ENCODE measurements at regions not wholly inside any gene's neighbourhood (a gene's known extent, or its start where the extent isn't known, plus 50 kb on each side); places are given as distances from the start of the nearest gene placed in this dataset.

GRCh38 chr1:55694310-55694801 lies 479.2 kb upstream of the USP24 start:
- Histone ChIP-seq H3K27me3 (ENCODE audit: control insufficient read depth in 3 of 3, insufficient read depth in 3 of 3, low read length in 2 of 3) (no peaks in the 10 kb centered on the region), H3K9me3 (ENCODE audit: control insufficient read depth in 4 of 4, insufficient read depth in 3 of 4, low read length in 3 of 4) (no peaks in the 10 kb centered on the region), H3K36me3 (ENCODE audit: control insufficient read depth in 4 of 4, insufficient read depth in 4 of 4, low read length in 4 of 4) (no peaks in the 10 kb centered on the region), H3K27ac (ENCODE audit: low read depth in 1 of 2, low read length in 1 of 2) (no peak overlapping the region), H3K4me3 (no peak overlapping the region), H3K9ac (ENCODE audit: insufficient read depth in 1 of 2, low read length in 2 of 2) (no peak overlapping the region), H3K4me1 (ENCODE audit: control insufficient read depth in 5 of 5, insufficient read depth in 5 of 5, low read length in 5 of 5) (peaks cover 0 to 42% (median 19%) of the 10 kb centered on the region in 5 donors)
- DNase-seq (peak in 2 of 3 donors; percentile 34 to 67), ATAC-seq (ENCODE audit: insufficient read depth, low FRiP score) (no peak)
- TF ChIP-seq CTCF (IDR thresholded peaks at IDR 0.05; ENCODE audit: control extremely low read depth, extremely low read depth): no peak
- WGBS, 2 donors: 50 to 82% methylated on average over 2 of the region's 2 CpGs

GRCh38 chr1:55692726-55693125 lies 477.6 kb upstream of the USP24 start:
- WGBS, 2 donors: 94 to 97% methylated on average over 1 of the region's 1 CpG
- no peak overlapping the region for H3K4me3 ChIP-seq
- H3K27ac ChIP-seq (ENCODE audit: low read depth in 1 of 2, low read length in 1 of 2): no peak overlapping the region
- no peak for TF ChIP-seq CTCF (IDR thresholded peaks at IDR 0.05; ENCODE audit: control extremely low read depth, extremely low read depth)
- ATAC-seq (ENCODE audit: insufficient read depth, low FRiP score) (no peak), DNase-seq (no peak)
- H3K27me3 ChIP-seq (ENCODE audit: control insufficient read depth in 3 of 3, insufficient read depth in 3 of 3, low read length in 2 of 3): no peaks in the 10 kb centered on the region
- H3K9ac ChIP-seq (ENCODE audit: insufficient read depth in 1 of 2, low read length in 2 of 2): no peak overlapping the region
- peaks cover 0 to 34% (median 12%) of the 10 kb centered on the region in 5 donors for H3K4me1 ChIP-seq (ENCODE audit: control insufficient read depth in 5 of 5, insufficient read depth in 5 of 5, low read length in 5 of 5)
- no peaks in the 10 kb centered on the region for H3K36me3 ChIP-seq (ENCODE audit: control insufficient read depth in 4 of 4, insufficient read depth in 4 of 4, low read length in 4 of 4)
- no peaks in the 10 kb centered on the region for H3K9me3 ChIP-seq (ENCODE audit: control insufficient read depth in 4 of 4, insufficient read depth in 3 of 4, low read length in 3 of 4)

DNA sequence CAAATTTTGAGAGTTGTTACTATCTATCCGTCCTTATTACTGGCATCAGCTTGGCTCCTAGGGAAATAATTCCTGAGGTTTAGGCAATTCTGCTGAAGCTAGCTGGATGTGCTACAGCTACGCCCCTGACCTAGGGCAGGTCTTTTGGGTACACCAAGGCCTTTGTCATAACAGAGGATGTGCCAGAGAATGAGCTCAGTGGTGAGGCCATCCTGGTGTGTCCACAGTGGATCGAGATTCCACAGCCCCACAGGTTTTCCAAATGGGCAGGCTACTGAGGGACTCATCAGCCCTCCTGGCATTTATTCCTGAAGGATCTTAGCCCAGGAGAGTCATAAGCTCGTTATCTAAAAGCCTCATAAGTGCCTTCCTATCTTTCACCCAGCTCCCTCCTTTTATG lies 475.2 kb upstream of the USP24 start:
- H3K36me3 ChIP-seq (ENCODE audit: control insufficient read depth in 4 of 4, insufficient read depth in 4 of 4, low read length in 4 of 4): no peaks in the 10 kb centered on the region
- DNase-seq (no peak), ATAC-seq (ENCODE audit: insufficient read depth, low FRiP score) (no peak)
- H3K27ac ChIP-seq (ENCODE audit: low read depth in 1 of 2, low read length in 1 of 2): no peak overlapping the region
- H3K9ac ChIP-seq (ENCODE audit: insufficient read depth in 1 of 2, low read length in 2 of 2): no peak overlapping the region
- H3K4me3 ChIP-seq: no peak overlapping the region
- TF ChIP-seq CTCF (IDR thresholded peaks at IDR 0.05; ENCODE audit: control extremely low read depth, extremely low read depth): no peak
- H3K9me3 ChIP-seq (ENCODE audit: control insufficient read depth in 4 of 4, insufficient read depth in 3 of 4, low read length in 3 of 4): no peaks in the 10 kb centered on the region
- 82 to 84% methylated on average over 4 of the region's 4 CpGs for WGBS, 2 donors
- H3K4me1 ChIP-seq (ENCODE audit: control insufficient read depth in 5 of 5, insufficient read depth in 5 of 5, low read length in 5 of 5): peaks cover 0 to 13% (median 6%) of the 10 kb centered on the region in 5 donors
- no peaks in the 10 kb centered on the region for H3K27me3 ChIP-seq (ENCODE audit: control insufficient read depth in 3 of 3, insufficient read depth in 3 of 3, low read length in 2 of 3)

- no peaks in the 10 kb centered on the region for H3K27me3 ChIP-seq (ENCODE audit: control insufficient read depth in 3 of 3, insufficient read depth in 3 of 3, low read length in 2 of 3)
- no peaks in the 10 kb centered on the region for H3K36me3 ChIP-seq (ENCODE audit: control insufficient read depth in 4 of 4, insufficient read depth in 4 of 4, low read length in 4 of 4)
- H3K4me1 ChIP-seq (ENCODE audit: control insufficient read depth in 5 of 5, insufficient read depth in 5 of 5, low read length in 5 of 5): peaks cover 0 to 10% (median under 1%) of the 10 kb centered on the region in 5 donors
- H3K27ac ChIP-seq (ENCODE audit: low read depth in 1 of 2, low read length in 1 of 2): no peak overlapping the region
- no peak overlapping the region for H3K4me3 ChIP-seq
- H3K9me3 ChIP-seq (ENCODE audit: control insufficient read depth in 4 of 4, insufficient read depth in 3 of 4, low read length in 3 of 4): no peaks in the 10 kb centered on the region
- 93 to 99% methylated on average over 3 of the region's 3 CpGs for WGBS, 2 donors
- no peak for ATAC-seq (ENCODE audit: insufficient read depth, low FRiP score)
- H3K9ac ChIP-seq (ENCODE audit: insufficient read depth in 1 of 2, low read length in 2 of 2): no peak overlapping the region
- DNase-seq: no peak
- TF ChIP-seq CTCF (IDR thresholded peaks at IDR 0.05; ENCODE audit: control extremely low read depth, extremely low read depth): no peak
These were observed 474.6 kb upstream of the USP24 start for GRCh38 chr1:55689800-55690199.
